ENCODE measurements at regions not wholly inside any gene's neighbourhood (a gene's known extent, or its start where the extent isn't known, plus 50 kb on each side); places are given as distances from the start of the nearest gene placed in this dataset.

GRCh38 chr1:222168621-222169020 lies 379.3 kb downstream of the HHIPL2 start:
- no peak for DNase-seq (ENCODE audit: low spot score)

- no peak for DNase-seq (ENCODE audit: low spot score)
Observed at GRCh38 chr1:222167896-222168295, 380.0 kb downstream of the HHIPL2 start.

- DNase-seq (ENCODE audit: low spot score), result peak; percentile 6
Observed at GRCh38 chr1:222167111-222167510, 380.8 kb downstream of the HHIPL2 start.

GRCh38 chr1:222165629-222166028 lies 382.3 kb downstream of the HHIPL2 start:
- DNase-seq (ENCODE audit: low spot score), result no peak

- DNase-seq (ENCODE audit: low spot score), result no peak
Observed at GRCh38 chr1:222163895-222164294, 384.0 kb downstream of the HHIPL2 start.

DNA sequence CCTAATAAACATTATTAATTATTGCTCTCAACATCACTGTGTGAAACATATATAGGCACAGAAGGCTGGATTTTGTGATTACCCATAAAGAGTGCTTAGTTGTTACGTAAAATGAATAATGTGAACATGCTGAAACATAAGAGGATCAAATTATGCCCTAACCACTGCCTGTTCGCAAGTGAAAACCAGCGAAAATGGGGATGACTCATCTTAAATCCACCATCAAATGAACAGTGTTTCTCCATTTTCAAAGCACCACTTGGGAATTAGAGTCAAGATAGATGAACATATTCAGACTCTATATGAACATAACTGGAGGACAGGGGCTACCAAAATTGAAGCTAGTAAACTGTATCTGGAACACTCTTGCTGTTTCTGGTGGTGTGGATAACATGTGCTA lies 386.2 kb downstream of the HHIPL2 start:
- no peak for DNase-seq (ENCODE audit: low spot score)

DNA sequence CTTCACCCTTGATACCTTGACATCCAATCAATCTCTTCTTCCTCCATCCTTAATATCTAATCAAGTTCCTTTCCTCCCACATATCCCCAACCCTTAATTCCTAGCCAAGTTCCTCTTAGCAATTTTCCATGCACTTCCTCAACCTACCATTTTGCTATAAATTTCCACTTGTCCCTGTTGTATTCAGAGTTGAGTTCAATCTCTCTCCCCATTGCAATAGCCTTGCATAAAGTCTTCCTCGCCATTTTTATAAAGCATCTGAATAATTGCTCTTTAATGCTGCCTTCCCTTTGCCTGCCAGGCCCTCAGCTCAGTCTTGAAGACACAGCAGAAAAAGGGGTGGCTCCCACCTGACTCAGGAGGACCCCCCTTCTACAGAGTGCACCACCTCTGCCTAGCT lies 390.3 kb downstream of the HHIPL2 start:
- DNase-seq (ENCODE audit: low spot score), result no peak

- DNase-seq (ENCODE audit: low spot score), result no peak
Observed at GRCh38 chr1:222140206-222140605, 398.3 kb upstream of the DUSP10 start.

- no peak for DNase-seq (ENCODE audit: low spot score)
Observed at GRCh38 chr1:222138095-222138494, 396.2 kb upstream of the DUSP10 start.

- DNase-seq (ENCODE audit: low spot score), result no peak
Observed at GRCh38 chr1:222136869-222137268, 395.0 kb upstream of the DUSP10 start.

DNA sequence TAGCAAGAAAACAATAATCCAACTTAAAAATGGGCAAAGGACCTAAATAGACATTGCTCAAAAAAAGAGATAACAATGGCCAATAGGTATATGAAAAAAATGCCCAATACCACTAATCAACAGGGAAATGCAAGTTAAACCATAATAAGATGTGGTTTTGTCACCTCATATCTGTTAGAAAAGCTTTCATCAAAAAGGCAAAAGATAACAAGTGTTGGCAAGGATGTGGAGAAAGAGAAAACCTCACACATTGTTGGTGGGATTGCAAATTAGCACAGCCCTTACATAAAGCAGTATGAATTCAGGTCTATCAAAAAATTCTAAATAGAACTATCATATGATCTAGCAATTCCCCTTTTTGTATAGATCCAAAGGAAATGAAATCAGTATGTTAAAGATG lies 387.2 kb upstream of the DUSP10 start:
- no peak for DNase-seq (ENCODE audit: low spot score)

DNA sequence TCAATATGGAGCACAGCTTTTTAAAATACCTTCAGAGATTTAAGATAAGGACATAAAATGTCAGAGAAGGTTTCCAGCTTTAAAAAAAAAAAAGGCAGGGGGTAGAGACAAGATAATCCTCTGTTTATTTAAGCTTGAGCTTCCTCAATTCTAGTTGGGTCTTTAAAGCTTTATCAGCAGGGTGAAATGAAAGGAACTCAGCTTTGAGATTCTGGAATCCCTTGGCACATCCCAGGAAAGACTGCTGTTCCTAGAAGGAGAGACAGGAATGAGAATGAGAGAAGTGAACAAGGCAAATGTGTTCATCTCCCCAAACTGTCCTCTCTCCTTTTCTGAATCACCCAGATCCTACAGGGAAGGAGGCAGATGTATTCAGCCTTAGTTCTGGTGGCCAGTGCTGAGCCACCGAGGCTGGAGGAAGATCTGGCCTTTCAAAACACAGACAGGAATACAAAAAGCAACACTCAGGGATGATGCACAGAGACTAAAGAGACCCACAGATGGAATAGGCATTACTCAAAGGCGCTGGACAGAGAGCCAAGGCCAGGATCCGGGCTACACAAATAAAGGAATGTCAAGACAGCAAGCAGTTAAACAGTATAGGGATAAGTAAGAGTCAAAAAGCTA lies 385.8 kb upstream of the DUSP10 start:
- no peak for DNase-seq (ENCODE audit: low spot score)

GRCh38 chr1:222127096-222127495 lies 385.2 kb upstream of the DUSP10 start:
- DNase-seq (ENCODE audit: low spot score), result no peak

GRCh38 chr1:222126052-222126451 lies 384.2 kb upstream of the DUSP10 start:
- no peak for DNase-seq (ENCODE audit: low spot score)

GRCh38 chr1:222124602-222125001 lies 382.7 kb upstream of the DUSP10 start:
- no peak for DNase-seq (ENCODE audit: low spot score)

DNA sequence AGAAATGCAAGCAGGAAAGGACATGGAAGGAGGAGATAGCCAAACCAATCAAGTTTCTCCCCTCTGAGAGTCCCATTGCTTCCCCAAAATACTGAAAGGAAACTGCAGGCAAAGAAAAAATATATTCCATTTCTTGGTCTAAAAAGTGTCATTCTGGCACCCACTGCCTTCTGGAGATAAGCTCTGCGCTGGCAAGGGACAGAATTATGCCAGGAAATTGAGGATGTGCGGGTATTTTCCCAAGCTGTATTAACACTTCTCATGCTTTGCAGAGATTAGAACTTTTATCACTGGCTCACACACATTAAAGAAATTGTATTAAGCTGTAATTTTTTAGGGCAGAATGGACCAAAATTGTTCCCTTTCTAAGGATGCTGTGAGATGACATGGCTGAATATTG lies 381.2 kb upstream of the DUSP10 start:
- DNase-seq (ENCODE audit: low spot score), result no peak

- DNase-seq (ENCODE audit: low spot score), result no peak
Observed at GRCh38 chr1:222117809-222118208, 375.9 kb upstream of the DUSP10 start.

DNA sequence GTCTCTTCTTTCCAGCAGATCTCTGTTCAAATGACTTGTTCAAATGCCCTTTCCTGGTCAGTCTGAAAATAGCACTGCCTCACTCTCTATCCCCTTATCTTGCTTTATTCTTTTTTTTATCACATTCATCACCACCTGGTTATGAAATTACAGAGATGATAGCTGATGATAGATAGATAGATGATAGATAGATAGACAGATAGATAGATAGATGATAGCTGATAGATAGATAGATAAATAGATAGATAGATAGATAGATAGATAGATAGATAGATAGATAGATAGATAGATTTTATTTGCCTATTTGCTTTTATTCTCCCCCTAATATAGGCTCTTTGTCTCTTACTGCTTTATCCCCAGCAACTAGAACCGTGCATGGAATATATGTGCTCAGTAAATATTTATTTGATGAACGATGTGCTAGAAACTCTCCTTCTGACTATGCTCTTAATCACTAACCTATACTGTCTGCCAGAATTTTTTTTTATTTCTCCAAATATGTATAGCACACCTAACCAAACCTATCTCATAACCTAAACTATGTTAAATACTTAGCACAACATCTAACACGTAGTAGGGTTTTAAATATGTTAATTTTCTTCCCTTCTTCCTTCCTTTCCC lies 372.8 kb upstream of the DUSP10 start:
- no peak for DNase-seq (ENCODE audit: low spot score)

DNA sequence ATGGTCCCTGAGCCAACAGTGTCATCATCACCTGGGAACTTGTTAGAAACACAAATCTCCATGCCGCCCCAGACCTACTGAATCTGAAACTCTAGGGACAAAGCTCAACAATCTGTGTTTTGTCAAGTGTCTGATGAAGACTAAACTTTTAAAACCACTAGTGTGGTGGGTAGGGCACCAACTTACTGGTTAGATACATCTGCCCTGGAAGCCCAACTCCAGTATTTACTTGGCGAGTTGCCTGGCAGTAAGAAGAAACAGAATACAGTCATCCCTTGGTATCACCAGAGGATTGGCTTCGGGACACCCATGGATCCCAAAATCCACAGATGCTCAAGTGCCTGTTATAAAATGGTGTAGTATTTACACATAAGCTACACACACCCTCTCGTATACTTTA lies 367.9 kb upstream of the DUSP10 start:
- DNase-seq (ENCODE audit: low spot score), result no peak

DNA sequence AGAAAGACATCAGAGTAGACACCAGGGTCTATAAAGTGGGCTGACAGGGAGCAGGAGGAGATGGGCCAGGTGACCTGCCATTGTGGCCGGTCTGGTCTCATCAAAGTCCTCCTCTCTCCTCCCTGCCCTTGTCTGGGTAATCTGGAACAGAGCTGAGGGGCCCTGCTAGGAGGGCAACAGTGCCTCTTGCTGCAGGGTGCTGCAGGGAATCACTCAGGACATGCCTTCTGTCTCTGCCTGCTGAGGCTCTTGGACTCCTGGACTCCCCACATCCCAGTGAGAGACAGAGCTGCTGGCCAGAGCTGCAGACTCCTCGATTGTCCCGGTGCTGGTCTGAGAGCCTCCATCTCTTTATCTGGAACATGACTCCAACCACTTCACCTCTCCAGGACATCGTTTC lies 366.1 kb upstream of the DUSP10 start:
- no peak for DNase-seq (ENCODE audit: low spot score)

- DNase-seq (ENCODE audit: low spot score), result no peak
Observed at GRCh38 chr1:222107267-222107666, 365.4 kb upstream of the DUSP10 start.

DNA sequence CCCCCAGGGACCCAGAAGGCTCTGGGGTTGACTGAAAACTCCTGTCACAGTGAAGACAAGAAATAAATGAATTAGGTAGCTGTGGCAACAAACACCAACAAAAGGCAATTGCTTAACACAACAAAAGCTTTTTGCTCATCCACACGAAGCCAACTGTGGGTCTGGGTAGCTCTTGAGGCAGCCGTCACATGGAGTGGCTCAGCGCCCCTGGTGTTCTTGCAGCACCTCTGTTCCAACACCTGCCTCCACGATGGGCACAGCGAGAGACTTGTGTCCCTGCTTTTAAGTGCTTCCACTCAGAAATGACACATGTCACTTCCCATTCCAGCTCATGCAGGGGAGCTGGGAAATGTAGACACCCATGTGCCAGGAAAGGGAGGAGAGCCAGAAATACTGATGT lies 364.5 kb upstream of the DUSP10 start:
- no peak for DNase-seq (ENCODE audit: low spot score)

DNA sequence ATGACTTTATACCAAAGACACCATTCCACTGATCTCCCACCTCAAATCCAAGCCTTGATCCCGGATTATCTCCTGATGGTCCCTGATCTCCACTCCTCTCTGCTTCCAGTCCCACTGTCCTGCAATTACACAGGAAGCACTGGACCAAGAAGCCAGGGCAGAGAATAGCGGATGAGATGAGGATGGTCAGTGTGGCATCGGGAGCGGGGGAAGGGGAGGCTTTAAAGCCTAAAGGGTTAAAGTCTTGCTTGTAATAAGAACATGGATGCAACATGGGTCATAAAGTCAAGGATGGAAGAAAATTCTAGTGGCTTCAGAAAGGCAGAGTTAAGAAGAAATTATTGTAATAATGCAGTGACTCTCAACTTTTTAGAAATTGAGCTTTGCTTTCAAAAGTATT lies 364.0 kb upstream of the DUSP10 start:
- DNase-seq (ENCODE audit: low spot score), result no peak

DNA sequence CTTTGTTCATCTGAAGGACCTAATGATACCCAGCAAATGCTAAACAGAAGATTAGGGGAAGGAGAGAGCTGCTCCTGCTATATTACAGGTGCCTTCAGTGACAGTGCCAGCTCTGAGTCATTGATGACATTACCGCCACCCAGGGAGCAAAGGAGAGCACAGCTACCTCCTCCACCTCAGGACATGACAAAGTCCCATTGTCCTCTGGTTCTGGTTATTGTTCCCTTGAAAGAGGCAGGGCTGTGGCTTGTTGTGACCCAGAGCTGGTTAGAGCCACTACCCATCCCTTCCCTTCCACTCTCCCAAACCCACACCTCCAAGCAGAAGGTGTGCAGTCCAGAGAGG lies 363.5 kb upstream of the DUSP10 start:
- DNase-seq (ENCODE audit: low spot score), result no peak
